ENCODE measurements at regions not wholly inside any gene's neighbourhood (a gene's known extent, or its start where the extent isn't known, plus 50 kb on each side); places are given as distances from the start of the nearest gene placed in this dataset.

GRCh38 chr15:93862791-93863190 is 368.6 kb upstream of the MCTP2 start:
- peaks cover 0 to 3% of the 10 kb centered on the region in 2 donors for H3K4me1 ChIP-seq (ENCODE audit: control insufficient read depth in 2 of 2, insufficient read depth in 2 of 2, low read length in 1 of 2)
- no peaks in the 10 kb centered on the region for H3K9me3 ChIP-seq (ENCODE audit: control insufficient read depth in 2 of 2, insufficient read depth in 1 of 2, low read depth in 1 of 2, low read length in 1 of 2)
- H3K36me3 ChIP-seq (ENCODE audit: control insufficient read depth in 2 of 2, insufficient read depth in 2 of 2, low read length in 1 of 2) = no peaks in the 10 kb centered on the region
- H3K4me3 ChIP-seq (ENCODE audit: low read depth in 1 of 2, low read length in 2 of 2) = no peak overlapping the region
- 74 to 82% methylated on average over 7 of the region's 7 CpGs for WGBS, 2 donors
- no peaks in the 10 kb centered on the region for H3K27me3 ChIP-seq (ENCODE audit: control insufficient read depth in 1 of 2, insufficient read depth in 2 of 2, low read length in 2 of 2)
- H3K27ac ChIP-seq (ENCODE audit: low read depth in 2 of 2, low read length in 1 of 2) = no peak overlapping the region

- Histone ChIP-seq H3K4me3 (ENCODE audit: low read depth in 1 of 2, low read length in 2 of 2) (no peak overlapping the region), H3K4me1 (ENCODE audit: control insufficient read depth in 2 of 2, insufficient read depth in 2 of 2, low read length in 1 of 2) (peaks cover 0 to 3% of the 10 kb centered on the region in 2 donors), H3K9me3 (ENCODE audit: control insufficient read depth in 2 of 2, insufficient read depth in 1 of 2, low read depth in 1 of 2, low read length in 1 of 2) (no peaks in the 10 kb centered on the region), H3K27ac (ENCODE audit: low read depth in 2 of 2, low read length in 1 of 2) (peak overlapping the region; percentile 1 to 37), H3K27me3 (ENCODE audit: control insufficient read depth in 1 of 2, insufficient read depth in 2 of 2, low read length in 2 of 2) (no peaks in the 10 kb centered on the region), H3K36me3 (ENCODE audit: control insufficient read depth in 2 of 2, insufficient read depth in 2 of 2, low read length in 1 of 2) (no peaks in the 10 kb centered on the region)
- 86 to 87% methylated on average over 5 of the region's 5 CpGs for WGBS, 2 donors
Measured at GRCh38 chr15:93861956-93862741, 369.2 kb upstream of the MCTP2 start.

DNA sequence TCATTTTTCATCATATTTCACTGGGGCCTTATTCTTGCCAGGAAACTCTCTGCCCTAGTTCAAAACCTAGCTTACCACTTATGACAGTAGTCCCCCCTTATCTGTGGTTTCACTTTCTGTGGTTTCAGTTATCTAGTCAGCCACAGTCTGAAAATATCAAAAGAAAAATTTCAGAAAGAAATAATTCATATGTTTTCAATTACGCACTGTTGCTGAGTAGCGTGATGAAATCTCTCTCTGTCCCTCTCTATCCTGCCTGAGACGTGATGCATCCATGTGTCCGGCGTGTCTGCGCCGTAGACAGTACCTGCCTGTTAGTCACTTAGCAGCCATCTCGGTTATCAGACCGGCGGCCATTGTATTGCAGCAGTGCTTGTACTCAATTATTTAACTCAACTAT is 369.9 kb upstream of the MCTP2 start:
- Histone ChIP-seq H3K27me3 (ENCODE audit: control insufficient read depth in 1 of 2, insufficient read depth in 2 of 2, low read length in 2 of 2) (no peaks in the 10 kb centered on the region), H3K4me1 (ENCODE audit: control insufficient read depth in 2 of 2, insufficient read depth in 2 of 2, low read length in 1 of 2) (no peaks in the 10 kb centered on the region), H3K9me3 (ENCODE audit: control insufficient read depth in 2 of 2, insufficient read depth in 1 of 2, low read depth in 1 of 2, low read length in 1 of 2) (no peaks in the 10 kb centered on the region), H3K4me3 (ENCODE audit: low read depth in 1 of 2, low read length in 2 of 2) (no peak overlapping the region), H3K27ac (ENCODE audit: low read depth in 2 of 2, low read length in 1 of 2) (peak overlapping the region in 1 of 2 donors; percentile 50), H3K36me3 (ENCODE audit: control insufficient read depth in 2 of 2, insufficient read depth in 2 of 2, low read length in 1 of 2) (no peaks in the 10 kb centered on the region)
- 80 to 84% methylated on average over 10 of the region's 10 CpGs for WGBS, 2 donors

DNA sequence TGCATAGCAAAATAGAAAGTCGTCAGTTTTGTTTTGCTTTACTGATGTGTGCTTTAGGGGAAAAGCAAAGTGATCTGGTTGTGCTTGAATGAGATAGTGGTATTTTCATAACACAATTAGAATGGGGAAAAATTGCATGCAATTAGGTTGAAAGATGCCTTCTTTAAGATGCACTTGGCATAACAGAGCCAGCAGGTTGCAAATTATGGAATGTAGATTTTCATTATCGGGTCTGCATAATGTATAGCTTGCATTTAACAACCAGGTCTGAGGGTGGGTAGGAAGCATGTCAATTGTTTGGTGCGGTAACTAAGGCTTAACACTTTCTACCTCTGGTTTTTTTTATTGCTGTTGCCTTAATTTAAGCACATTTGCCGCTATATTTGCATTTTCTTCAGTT is 370.7 kb upstream of the MCTP2 start:
- Histone ChIP-seq H3K36me3 (ENCODE audit: control insufficient read depth in 2 of 2, insufficient read depth in 2 of 2, low read length in 1 of 2) (no peaks in the 10 kb centered on the region), H3K9me3 (ENCODE audit: control insufficient read depth in 2 of 2, insufficient read depth in 1 of 2, low read depth in 1 of 2, low read length in 1 of 2) (no peaks in the 10 kb centered on the region), H3K27me3 (ENCODE audit: control insufficient read depth in 1 of 2, insufficient read depth in 2 of 2, low read length in 2 of 2) (no peaks in the 10 kb centered on the region), H3K4me1 (ENCODE audit: control insufficient read depth in 2 of 2, insufficient read depth in 2 of 2, low read length in 1 of 2) (no peaks in the 10 kb centered on the region), H3K27ac (ENCODE audit: low read depth in 2 of 2, low read length in 1 of 2) (no peak overlapping the region), H3K4me3 (ENCODE audit: low read depth in 1 of 2, low read length in 2 of 2) (no peak overlapping the region)
- WGBS, 2 donors = 80 to 84% methylated on average over 4 of the region's 4 CpGs

DNA sequence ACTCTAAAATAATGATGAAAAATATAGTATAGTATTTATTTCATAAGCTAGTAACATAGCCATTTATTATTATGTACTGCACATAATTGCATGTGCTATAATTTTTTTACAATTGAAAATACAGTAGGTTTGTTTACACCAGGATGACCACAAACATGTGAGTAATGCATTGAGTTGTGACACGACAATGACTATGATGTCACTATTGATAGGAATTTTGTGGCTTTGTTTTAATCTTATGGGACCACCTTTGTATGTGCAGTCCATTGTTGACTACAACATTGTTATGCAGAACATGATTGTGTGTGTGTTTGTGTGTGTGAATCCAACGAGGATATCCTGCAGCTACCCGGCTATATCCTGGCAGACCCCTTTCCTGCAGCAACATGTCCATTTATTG is 372.2 kb upstream of the MCTP2 start:
- Histone ChIP-seq H3K36me3 (ENCODE audit: control insufficient read depth in 2 of 2, insufficient read depth in 2 of 2, low read length in 1 of 2) (no peaks in the 10 kb centered on the region), H3K4me3 (ENCODE audit: low read depth in 1 of 2, low read length in 2 of 2) (no peak overlapping the region), H3K4me1 (ENCODE audit: control insufficient read depth in 2 of 2, insufficient read depth in 2 of 2, low read length in 1 of 2) (no peaks in the 10 kb centered on the region), H3K9me3 (ENCODE audit: control insufficient read depth in 2 of 2, insufficient read depth in 1 of 2, low read depth in 1 of 2, low read length in 1 of 2) (no peaks in the 10 kb centered on the region), H3K27ac (ENCODE audit: low read depth in 2 of 2, low read length in 1 of 2) (no peak overlapping the region), H3K27me3 (ENCODE audit: control insufficient read depth in 1 of 2, insufficient read depth in 2 of 2, low read length in 2 of 2) (no peaks in the 10 kb centered on the region)
- 84 to 88% methylated on average over 3 of the region's 3 CpGs for WGBS, 2 donors

DNA sequence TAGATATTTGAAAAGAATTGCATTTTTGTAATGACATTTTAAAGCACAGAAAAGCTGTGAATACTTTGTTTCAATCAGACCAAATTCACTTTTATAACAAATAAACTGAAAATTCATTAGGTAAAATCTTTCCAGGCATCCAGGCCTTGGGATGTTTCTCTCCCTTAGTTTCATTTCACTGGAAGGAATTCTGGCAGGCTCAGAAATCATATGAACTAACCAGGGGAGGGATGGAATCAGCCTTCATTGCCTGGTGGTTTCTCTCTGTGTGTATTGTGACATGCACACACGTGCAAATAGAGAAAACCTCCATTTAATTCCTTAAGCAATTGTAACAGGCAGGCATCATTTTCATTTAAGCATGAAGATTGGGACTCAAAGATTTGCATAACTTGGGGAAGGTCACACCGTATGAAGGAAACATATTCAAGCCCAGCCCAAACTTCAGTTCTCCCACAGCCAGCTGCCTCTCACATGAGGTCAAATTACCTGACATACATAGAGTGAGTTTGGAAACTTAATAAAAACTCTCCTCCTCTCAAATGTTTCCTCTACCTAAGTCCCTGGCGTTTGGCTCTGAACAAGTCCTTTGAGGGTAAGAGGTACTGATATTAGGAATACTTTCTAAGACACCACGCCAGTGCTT is 376.1 kb upstream of the MCTP2 start:
- Histone ChIP-seq H3K4me3 (ENCODE audit: low read depth in 1 of 2, low read length in 2 of 2) (no peak overlapping the region), H3K27ac (ENCODE audit: low read depth in 2 of 2, low read length in 1 of 2) (no peak overlapping the region), H3K4me1 (ENCODE audit: control insufficient read depth in 2 of 2, insufficient read depth in 2 of 2, low read length in 1 of 2) (no peaks in the 10 kb centered on the region), H3K9me3 (ENCODE audit: control insufficient read depth in 2 of 2, insufficient read depth in 1 of 2, low read depth in 1 of 2, low read length in 1 of 2) (no peaks in the 10 kb centered on the region), H3K27me3 (ENCODE audit: control insufficient read depth in 1 of 2, insufficient read depth in 2 of 2, low read length in 2 of 2) (no peaks in the 10 kb centered on the region), H3K36me3 (ENCODE audit: control insufficient read depth in 2 of 2, insufficient read depth in 2 of 2, low read length in 1 of 2) (no peaks in the 10 kb centered on the region)
- 73% methylated on average over 4 of the region's 4 CpGs for WGBS, 2 donors

DNA sequence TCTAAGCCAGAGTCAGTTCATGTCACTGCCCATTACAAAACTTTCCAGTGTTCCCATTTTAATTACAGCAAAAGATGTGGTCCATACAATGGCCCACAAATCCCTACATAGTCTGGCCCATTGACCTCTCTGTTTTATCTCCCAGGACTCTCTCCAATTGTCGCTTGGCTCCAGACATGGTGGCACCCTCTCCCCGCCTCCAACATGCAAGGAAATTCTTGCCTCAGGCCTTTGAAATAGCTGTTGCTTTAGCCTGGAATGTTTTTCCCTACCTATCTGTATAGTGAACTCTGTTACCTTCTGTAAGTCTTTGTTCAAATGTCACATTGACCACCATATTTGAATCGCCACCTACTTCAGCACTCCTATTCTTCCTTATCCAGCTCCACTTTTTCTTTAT is 377.3 kb upstream of the MCTP2 start:
- Histone ChIP-seq H3K27me3 (ENCODE audit: control insufficient read depth in 1 of 2, insufficient read depth in 2 of 2, low read length in 2 of 2) (no peaks in the 10 kb centered on the region), H3K9me3 (ENCODE audit: control insufficient read depth in 2 of 2, insufficient read depth in 1 of 2, low read depth in 1 of 2, low read length in 1 of 2) (no peaks in the 10 kb centered on the region), H3K36me3 (ENCODE audit: control insufficient read depth in 2 of 2, insufficient read depth in 2 of 2, low read length in 1 of 2) (no peaks in the 10 kb centered on the region), H3K4me3 (ENCODE audit: low read depth in 1 of 2, low read length in 2 of 2) (no peak overlapping the region), H3K27ac (ENCODE audit: low read depth in 2 of 2, low read length in 1 of 2) (no peak overlapping the region), H3K4me1 (ENCODE audit: control insufficient read depth in 2 of 2, insufficient read depth in 2 of 2, low read length in 1 of 2) (no peaks in the 10 kb centered on the region)
- WGBS, 2 donors = 94% methylated on average over 3 of the region's 3 CpGs

DNA sequence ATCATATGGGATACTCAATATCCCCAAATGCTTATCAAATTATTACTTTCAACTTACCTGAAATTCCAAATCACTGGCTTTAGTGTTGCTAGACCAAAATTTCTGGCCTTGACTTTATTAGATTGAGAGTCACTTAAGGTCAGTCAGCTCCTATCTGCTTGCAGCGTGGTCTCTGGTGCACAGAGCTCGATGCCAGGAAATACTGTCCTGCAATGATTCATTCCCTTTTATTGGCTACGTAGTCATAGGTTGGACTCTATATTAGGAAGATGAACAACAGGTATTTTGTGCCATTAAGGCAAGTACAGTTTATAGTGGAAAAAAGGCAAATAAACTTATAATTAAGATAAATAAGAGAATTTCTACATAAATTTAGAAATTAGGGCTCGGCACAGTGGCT is 378.6 kb upstream of the MCTP2 start:
- Histone ChIP-seq H3K4me1 (ENCODE audit: control insufficient read depth in 2 of 2, insufficient read depth in 2 of 2, low read length in 1 of 2) (no peaks in the 10 kb centered on the region), H3K9me3 (ENCODE audit: control insufficient read depth in 2 of 2, insufficient read depth in 1 of 2, low read depth in 1 of 2, low read length in 1 of 2) (no peaks in the 10 kb centered on the region), H3K27ac (ENCODE audit: low read depth in 2 of 2, low read length in 1 of 2) (no peak overlapping the region), H3K36me3 (ENCODE audit: control insufficient read depth in 2 of 2, insufficient read depth in 2 of 2, low read length in 1 of 2) (no peaks in the 10 kb centered on the region), H3K4me3 (ENCODE audit: low read depth in 1 of 2, low read length in 2 of 2) (no peak overlapping the region), H3K27me3 (ENCODE audit: control insufficient read depth in 1 of 2, insufficient read depth in 2 of 2, low read length in 2 of 2) (no peaks in the 10 kb centered on the region)
- 78 to 82% methylated on average over 4 of the region's 4 CpGs for WGBS, 2 donors

GRCh38 chr15:93848490-93848889 is 382.9 kb upstream of the MCTP2 start:
- no peaks in the 10 kb centered on the region for H3K4me1 ChIP-seq (ENCODE audit: control insufficient read depth in 2 of 2, insufficient read depth in 2 of 2, low read length in 1 of 2)
- WGBS, 2 donors = 68 to 71% methylated on average over 1 of the region's 1 CpG

GRCh38 chr15:93848076-93848475 is 383.3 kb upstream of the MCTP2 start:
- no peaks in the 10 kb centered on the region for H3K9me3 ChIP-seq (ENCODE audit: control insufficient read depth in 2 of 2, insufficient read depth in 1 of 2, low read depth in 1 of 2, low read length in 1 of 2)
- no peaks in the 10 kb centered on the region for H3K27me3 ChIP-seq (ENCODE audit: control insufficient read depth in 1 of 2, insufficient read depth in 2 of 2, low read length in 2 of 2)
- no peak overlapping the region for H3K4me3 ChIP-seq (ENCODE audit: low read depth in 1 of 2, low read length in 2 of 2)
- no peaks in the 10 kb centered on the region for H3K36me3 ChIP-seq (ENCODE audit: control insufficient read depth in 2 of 2, insufficient read depth in 2 of 2, low read length in 1 of 2)
- H3K27ac ChIP-seq (ENCODE audit: low read depth in 2 of 2, low read length in 1 of 2) = no peak overlapping the region
- H3K4me1 ChIP-seq (ENCODE audit: control insufficient read depth in 2 of 2, insufficient read depth in 2 of 2, low read length in 1 of 2) = no peaks in the 10 kb centered on the region
- 60 to 75% methylated on average over 3 of the region's 3 CpGs for WGBS, 2 donors

More at GRCh38 chr15:93848490-93848889, 382.9 kb upstream of the MCTP2 start:
- Histone ChIP-seq H3K36me3 (ENCODE audit: control insufficient read depth in 2 of 2, insufficient read depth in 2 of 2, low read length in 1 of 2) (no peaks in the 10 kb centered on the region), H3K27ac (ENCODE audit: low read depth in 2 of 2, low read length in 1 of 2) (no peak overlapping the region), H3K27me3 (ENCODE audit: control insufficient read depth in 1 of 2, insufficient read depth in 2 of 2, low read length in 2 of 2) (no peaks in the 10 kb centered on the region), H3K4me3 (ENCODE audit: low read depth in 1 of 2, low read length in 2 of 2) (no peak overlapping the region), H3K9me3 (ENCODE audit: control insufficient read depth in 2 of 2, insufficient read depth in 1 of 2, low read depth in 1 of 2, low read length in 1 of 2) (no peaks in the 10 kb centered on the region)

Measured in esophagus (tissue), 2 donors.